GM12878 (cell line): ENCODE measurements at regions not wholly inside any gene's neighbourhood (a gene's known extent, or its start where the extent isn't known, plus 50 kb on each side); places are given as distances from the start of the nearest gene placed in this dataset.

Experiments used
- CREB1 ChIP-seq: IDR thresholded peaks from 2 replicates; pipeline ENCODE4 v1.6.1; 2012; ENCODE audit warnings: low read depth, mild to moderate bottlenecking, inconsistent platforms
- GABPA ChIP-seq: IDR thresholded peaks from 2 replicates; pipeline ENCODE4 v1.6.1; 2014; ENCODE audit warnings: antibody characterized with exemption, low read depth, mild to moderate bottlenecking, inconsistent platforms
- NFYA ChIP-seq: IDR thresholded peaks from 2 replicates; pipeline ENCODE4 v1.6.1; 2011; ENCODE audit warnings: low read depth, mild to moderate bottlenecking, low read length, improper control_type of control experiment, borderline replicate concordance
- PAX8 ChIP-seq: fragments of 450-650 bp; IDR thresholded peaks from 2 replicates; pipeline ENCODE4 v1.6.1; 2017; ENCODE audit warnings: mild to moderate bottlenecking, moderate library complexity
- POLR2A ChIP-seq: IDR thresholded peaks from 2 replicates; pipeline ENCODE4 v1.6.1; 2011; ENCODE audit warnings: low read depth, mild to moderate bottlenecking, low read length
- SIN3A ChIP-seq: IDR thresholded peaks from 2 replicates; pipeline ENCODE4 v1.6.1; 2012; ENCODE audit warnings: low read depth, low read length, improper control_type of control experiment
- SUPT20H ChIP-seq: IDR thresholded peaks from 2 replicates; pipeline ENCODE4 v1.6.1; 2011; ENCODE audit warnings: low read depth, mild to moderate bottlenecking, low read length, moderate library complexity, borderline replicate concordance; ENCODE audit not compliant: control insufficient read depth
- TAF1 ChIP-seq: IDR thresholded peaks from 2 replicates; pipeline ENCODE4 v1.6.1; 2011; ENCODE audit warnings: mild to moderate bottlenecking, low read depth, low read length, borderline replicate concordance
- WRNIP1 ChIP-seq: IDR thresholded peaks from 2 replicates; pipeline ENCODE4 v1.6.1; 2011; ENCODE audit warnings: low read depth, low read length, improper control_type of control experiment, borderline replicate concordance
- TF ChIP-seq, protein P1 (sequence below): IDR thresholded peaks from 2 replicates; pipeline ENCODE4 v1.6.1; 2011; ENCODE audit warnings: low read depth, low read length, improper control_type of control experiment, borderline replicate concordance
- TF ChIP-seq, protein P2 (sequence below): IDR thresholded peaks from 2 replicates; pipeline ENCODE4 v1.6.1; 2011; ENCODE audit warnings: mild to moderate bottlenecking, low read depth, low read length, moderate library complexity; ENCODE audit not compliant: insufficient replicate concordance
- TF ChIP-seq, protein P3 (sequence below): fragments of 450-650 bp; IDR thresholded peaks from 2 replicates; pipeline ENCODE4 v1.6.1; 2017; ENCODE audit warnings: mild to moderate bottlenecking

DNA sequence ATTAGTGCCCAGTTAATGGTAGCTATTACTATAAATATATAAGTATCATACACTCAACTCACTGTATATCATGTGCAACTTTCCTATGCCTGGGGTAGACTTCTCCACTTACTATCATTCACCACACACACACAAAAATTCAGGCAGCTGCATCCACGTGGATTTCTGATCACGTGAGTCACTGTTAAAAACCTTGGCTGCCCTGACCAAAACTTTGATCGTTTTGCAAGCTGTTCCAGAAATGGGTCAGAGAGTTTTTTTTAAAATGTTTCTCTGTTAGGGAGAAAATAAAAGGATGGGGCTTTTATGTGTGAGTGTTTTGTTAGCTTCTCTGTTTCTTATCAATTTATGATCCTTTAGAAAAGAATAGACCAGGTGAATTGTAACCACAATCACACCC is 198.2 kb upstream of the CNOT2 start (continued):
- TF ChIP-seq, protein P1, sequence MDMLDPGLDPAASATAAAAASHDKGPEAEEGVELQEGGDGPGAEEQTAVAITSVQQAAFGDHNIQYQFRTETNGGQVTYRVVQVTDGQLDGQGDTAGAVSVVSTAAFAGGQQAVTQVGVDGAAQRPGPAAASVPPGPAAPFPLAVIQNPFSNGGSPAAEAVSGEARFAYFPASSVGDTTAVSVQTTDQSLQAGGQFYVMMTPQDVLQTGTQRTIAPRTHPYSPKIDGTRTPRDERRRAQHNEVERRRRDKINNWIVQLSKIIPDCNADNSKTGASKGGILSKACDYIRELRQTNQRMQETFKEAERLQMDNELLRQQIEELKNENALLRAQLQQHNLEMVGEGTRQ: no peak
- no peak for TF ChIP-seq CREB1
- no peak for TF ChIP-seq PAX8
- TF ChIP-seq NFYA: no peak
- TF ChIP-seq, protein P2, sequence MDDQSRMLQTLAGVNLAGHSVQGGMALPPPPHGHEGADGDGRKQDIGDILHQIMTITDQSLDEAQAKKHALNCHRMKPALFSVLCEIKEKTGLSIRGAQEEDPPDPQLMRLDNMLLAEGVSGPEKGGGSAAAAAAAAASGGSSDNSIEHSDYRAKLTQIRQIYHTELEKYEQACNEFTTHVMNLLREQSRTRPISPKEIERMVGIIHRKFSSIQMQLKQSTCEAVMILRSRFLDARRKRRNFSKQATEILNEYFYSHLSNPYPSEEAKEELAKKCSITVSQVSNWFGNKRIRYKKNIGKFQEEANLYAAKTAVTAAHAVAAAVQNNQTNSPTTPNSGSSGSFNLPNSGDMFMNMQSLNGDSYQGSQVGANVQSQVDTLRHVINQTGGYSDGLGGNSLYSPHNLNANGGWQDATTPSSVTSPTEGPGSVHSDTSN: no peak
- TF ChIP-seq GABPA: no peak
- TF ChIP-seq SIN3A: no peak
- no peak for TF ChIP-seq POLR2A
- no peak for TF ChIP-seq TAF1
- TF ChIP-seq WRNIP1: no peak
- TF ChIP-seq, protein P3, sequence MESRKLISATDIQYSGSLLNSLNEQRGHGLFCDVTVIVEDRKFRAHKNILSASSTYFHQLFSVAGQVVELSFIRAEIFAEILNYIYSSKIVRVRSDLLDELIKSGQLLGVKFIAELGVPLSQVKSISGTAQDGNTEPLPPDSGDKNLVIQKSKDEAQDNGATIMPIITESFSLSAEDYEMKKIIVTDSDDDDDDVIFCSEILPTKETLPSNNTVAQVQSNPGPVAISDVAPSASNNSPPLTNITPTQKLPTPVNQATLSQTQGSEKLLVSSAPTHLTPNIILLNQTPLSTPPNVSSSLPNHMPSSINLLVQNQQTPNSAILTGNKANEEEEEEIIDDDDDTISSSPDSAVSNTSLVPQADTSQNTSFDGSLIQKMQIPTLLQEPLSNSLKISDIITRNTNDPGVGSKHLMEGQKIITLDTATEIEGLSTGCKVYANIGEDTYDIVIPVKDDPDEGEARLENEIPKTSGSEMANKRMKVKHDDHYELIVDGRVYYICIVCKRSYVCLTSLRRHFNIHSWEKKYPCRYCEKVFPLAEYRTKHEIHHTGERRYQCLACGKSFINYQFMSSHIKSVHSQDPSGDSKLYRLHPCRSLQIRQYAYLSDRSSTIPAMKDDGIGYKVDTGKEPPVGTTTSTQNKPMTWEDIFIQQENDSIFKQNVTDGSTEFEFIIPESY: no peak
- TF ChIP-seq SUPT20H: no peak
